ENCODE measurements at regions not wholly inside any gene's neighbourhood (a gene's known extent, or its start where the extent isn't known, plus 50 kb on each side); places are given as distances from the start of the nearest gene placed in this dataset.

DNA sequence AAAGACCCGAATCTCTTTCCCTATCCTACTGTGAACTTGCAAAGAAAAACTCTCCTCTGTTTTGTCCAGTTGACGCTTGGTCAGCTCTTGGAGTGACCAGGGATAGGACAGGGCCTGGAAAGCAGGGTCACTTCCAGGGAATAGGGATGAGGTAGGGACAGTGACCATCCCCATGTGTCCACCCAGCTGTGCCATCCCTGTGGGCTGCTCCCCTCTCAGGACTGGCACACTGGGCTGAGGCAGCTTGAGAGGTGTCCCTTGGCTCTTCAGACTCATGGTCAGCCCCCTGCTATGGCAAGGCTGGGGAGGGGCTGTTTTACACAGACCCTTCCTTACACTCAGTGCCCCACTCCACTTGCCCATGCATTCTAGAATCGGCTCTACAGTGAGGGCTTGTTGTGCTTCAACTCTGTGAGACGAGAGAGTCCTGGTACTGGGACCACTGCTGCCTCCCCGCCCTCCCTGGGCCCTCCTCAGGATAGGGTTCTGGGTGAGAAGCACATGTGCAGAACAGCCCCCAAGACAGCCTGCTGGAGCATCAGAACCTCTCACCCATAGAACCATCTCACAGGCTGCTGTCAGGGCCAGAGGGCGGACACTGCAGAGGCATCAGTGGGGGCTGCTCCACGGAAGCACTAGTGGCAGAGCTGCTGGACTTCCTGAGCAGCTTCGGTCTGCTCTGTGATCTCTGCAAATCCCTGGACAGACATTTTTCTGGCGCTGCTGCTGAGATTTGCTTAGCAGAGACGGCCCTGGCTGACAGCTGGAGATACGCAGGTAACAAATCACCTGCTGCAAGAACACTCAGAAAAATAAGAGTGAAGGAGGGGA is 202.8 kb upstream of the CXCL12 start:
- no peaks in the 10 kb centered on the region for H3K36me3 Mint-ChIP-seq
- H3K9me3 Mint-ChIP-seq: no peaks in the 10 kb centered on the region
- DNase-seq: no peak
- H3K4me3 Mint-ChIP-seq: no peak overlapping the region
- H3K4me1 Mint-ChIP-seq: no peaks in the 10 kb centered on the region
- no peaks in the 10 kb centered on the region for H3K27me3 Mint-ChIP-seq
- CTCF ChIA-PET: interaction anchor here (0.7 kb wide), 1 partner anchor 78 kb away, joined by 3 read pairs; no protein-coding TSS in a partner anchor
- no peak overlapping the region for H3K27ac Mint-ChIP-seq

DNA sequence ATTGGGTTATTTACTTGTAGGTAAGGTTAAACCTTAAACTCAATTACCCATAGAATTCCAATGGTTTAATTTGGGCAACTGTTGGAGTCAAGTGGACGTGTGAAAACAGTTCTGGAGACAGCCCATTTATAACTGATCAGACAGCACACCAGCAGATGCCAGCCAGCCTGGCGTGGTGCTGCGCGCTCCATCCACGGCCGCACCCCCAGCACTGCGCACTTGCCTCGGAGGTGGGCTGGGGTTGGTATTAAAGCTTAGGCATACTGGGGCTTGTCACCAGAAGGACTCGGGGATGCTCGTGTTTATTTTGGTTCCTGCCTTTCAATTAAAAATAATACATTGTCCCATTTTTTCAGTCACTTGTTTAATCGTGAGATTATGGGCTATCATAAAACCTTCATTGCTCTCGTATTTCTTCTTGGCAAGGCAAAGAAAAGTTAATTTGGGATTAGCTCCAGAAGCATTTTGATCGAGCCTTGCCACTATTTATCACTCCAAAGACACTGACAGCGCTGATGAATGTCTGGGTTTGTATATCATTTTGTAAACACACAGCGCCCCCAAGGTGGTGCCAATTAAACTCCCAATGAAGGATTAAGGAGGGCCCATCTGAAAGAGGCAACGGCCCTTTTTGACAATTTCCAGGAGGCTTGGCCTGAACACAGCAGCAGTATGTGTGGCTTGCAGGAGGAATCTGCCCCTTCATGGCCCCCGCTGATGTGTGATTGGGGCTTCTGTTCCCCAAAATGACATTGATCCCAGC is 204.5 kb upstream of the CXCL12 start:
- no peak overlapping the region for H3K4me3 Mint-ChIP-seq
- no peaks in the 10 kb centered on the region for H3K36me3 Mint-ChIP-seq
- no peaks in the 10 kb centered on the region for H3K4me1 Mint-ChIP-seq
- CTCF ChIA-PET: no interaction called here
- H3K9me3 Mint-ChIP-seq: no peaks in the 10 kb centered on the region
- no peak overlapping the region for H3K27ac Mint-ChIP-seq
- no peaks in the 10 kb centered on the region for H3K27me3 Mint-ChIP-seq
- no peak for DNase-seq

DNA sequence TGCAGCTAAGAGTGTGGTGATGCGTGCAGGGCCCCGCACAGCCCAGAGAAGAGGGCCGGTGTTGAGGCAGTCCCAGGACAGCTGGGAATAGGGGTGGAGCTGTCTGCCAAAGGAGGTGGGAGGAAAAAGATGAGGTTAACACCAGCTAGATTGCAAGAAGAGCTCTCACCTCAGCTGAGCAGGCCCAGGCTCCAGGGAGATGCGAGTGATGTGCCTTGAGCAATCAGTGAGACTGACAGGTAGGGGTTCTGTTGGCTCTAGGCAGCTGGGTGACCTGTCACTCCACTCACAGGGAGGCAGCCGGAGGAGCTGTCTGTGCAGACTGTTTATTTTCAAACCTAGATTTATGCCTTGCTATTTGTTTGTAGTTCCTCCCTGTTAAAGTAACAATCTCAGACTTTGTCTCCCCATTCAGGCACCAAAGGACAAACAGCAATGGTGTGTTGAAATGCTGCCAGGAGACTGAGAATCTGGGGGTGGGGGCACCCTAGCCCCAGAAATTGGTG is 205.1 kb upstream of the CXCL12 start:
- CTCF ChIA-PET: no interaction called here
- no peak overlapping the region for H3K4me3 Mint-ChIP-seq
- H3K27me3 Mint-ChIP-seq: no peaks in the 10 kb centered on the region
- no peak overlapping the region for H3K27ac Mint-ChIP-seq
- H3K36me3 Mint-ChIP-seq: no peaks in the 10 kb centered on the region
- H3K9me3 Mint-ChIP-seq: no peaks in the 10 kb centered on the region
- H3K4me1 Mint-ChIP-seq: no peaks in the 10 kb centered on the region
- no peak for DNase-seq

DNA sequence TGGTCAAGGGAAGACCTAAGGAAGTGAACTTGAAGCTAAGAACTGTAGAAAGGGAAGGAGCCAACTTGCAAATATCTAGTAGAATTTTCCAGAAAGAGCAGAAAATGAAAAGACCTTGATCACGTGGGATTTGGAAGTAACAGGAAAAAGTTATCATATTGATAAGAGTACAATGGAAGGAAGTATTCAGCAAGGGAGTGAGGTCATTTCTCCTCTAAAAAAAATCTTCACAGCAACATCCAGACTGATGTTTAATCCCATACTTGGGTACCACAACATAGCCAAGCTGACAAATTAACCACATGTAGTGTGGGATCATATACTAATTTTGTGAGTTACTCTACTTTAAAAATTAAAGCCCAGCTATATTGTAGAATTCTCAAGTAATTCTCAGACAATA is 207.0 kb upstream of the CXCL12 start:
- H3K27ac Mint-ChIP-seq: no peak overlapping the region
- CTCF ChIA-PET: no interaction called here
- DNase-seq: no peak
- no peaks in the 10 kb centered on the region for H3K36me3 Mint-ChIP-seq
- H3K4me3 Mint-ChIP-seq: no peak overlapping the region
- no peaks in the 10 kb centered on the region for H3K9me3 Mint-ChIP-seq
- H3K27me3 Mint-ChIP-seq: no peaks in the 10 kb centered on the region
- H3K4me1 Mint-ChIP-seq: no peaks in the 10 kb centered on the region

DNA sequence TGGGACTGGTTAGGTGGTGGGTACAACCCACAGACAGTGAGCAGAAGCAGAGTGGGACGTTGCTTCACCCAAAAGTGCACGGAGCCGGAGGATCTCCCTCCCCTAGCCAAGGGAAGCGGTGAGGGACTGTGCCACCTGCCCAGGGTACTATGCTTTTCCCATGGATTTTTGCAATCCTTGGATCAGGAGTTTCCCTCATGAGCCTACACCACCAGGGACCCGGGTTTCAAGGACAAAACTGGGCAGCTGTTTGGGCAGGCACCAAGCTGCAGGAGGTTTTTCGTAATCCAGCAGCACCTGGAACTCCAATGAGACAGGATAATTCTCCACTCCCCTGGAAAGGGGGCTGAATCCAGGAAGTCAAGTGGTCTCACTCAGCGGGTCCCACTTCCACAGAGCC is 209.1 kb upstream of the CXCL12 start:
- H3K9me3 Mint-ChIP-seq: no peaks in the 10 kb centered on the region
- H3K27me3 Mint-ChIP-seq: no peaks in the 10 kb centered on the region
- no peak overlapping the region for H3K27ac Mint-ChIP-seq
- CTCF ChIA-PET: no interaction called here
- H3K4me1 Mint-ChIP-seq: no peaks in the 10 kb centered on the region
- DNase-seq: no peak
- H3K36me3 Mint-ChIP-seq: no peaks in the 10 kb centered on the region
- no peak overlapping the region for H3K4me3 Mint-ChIP-seq

DNA sequence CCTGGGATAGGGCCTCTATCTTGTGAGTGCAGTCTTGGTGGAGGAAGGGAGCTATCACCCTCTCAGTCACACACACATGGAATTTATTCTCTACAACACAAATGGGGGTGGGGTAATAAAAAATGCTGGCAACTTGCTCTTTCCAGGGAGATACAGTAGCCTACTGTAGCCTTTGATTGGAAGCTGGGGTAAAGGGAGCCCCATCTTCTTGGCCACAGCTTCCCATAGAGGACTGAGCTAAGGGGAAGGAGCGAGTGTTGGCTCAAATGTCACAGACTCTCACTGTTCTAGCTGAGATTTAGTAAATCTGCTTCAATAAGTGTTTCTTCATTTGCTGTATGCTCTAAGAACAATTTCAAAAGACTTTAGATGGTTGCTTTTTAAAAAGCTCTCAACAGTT is 222.2 kb upstream of the CXCL12 start:
- no peaks in the 10 kb centered on the region for H3K9me3 Mint-ChIP-seq
- H3K36me3 Mint-ChIP-seq: no peaks in the 10 kb centered on the region
- H3K27me3 Mint-ChIP-seq: no peaks in the 10 kb centered on the region
- DNase-seq: no peak
- CTCF ChIA-PET: no interaction called here
- H3K27ac Mint-ChIP-seq: no peak overlapping the region
- no peaks in the 10 kb centered on the region for H3K4me1 Mint-ChIP-seq
- no peak overlapping the region for H3K4me3 Mint-ChIP-seq

DNA sequence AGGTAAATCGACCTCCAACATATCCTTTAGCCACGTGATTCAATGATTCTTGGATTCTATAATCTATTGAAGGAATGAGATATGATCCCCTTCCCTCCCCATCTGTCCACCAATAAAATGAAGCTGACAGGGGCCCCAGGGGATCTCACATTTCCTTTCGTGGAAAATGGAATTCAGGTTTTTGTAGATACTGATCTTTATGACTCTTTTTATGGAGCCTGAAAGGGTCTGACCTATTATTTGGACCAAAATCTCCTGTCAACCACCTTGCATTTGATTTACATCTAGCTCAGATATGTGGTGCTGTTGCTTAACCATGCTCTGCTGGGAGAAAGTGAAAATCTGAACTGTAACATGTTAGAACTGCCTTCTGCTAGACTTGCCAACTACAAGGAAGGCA is 234.0 kb upstream of the CXCL12 start:
- Mint-ChIP-seq H3K36me3 (no peaks in the 10 kb centered on the region), H3K27ac (no peak overlapping the region), H3K9me3 (no peaks in the 10 kb centered on the region), H3K27me3 (no peaks in the 10 kb centered on the region), H3K4me3 (no peak overlapping the region), H3K4me1 (no peaks in the 10 kb centered on the region)
- no peak for DNase-seq
- CTCF ChIA-PET: no interaction called here

DNA sequence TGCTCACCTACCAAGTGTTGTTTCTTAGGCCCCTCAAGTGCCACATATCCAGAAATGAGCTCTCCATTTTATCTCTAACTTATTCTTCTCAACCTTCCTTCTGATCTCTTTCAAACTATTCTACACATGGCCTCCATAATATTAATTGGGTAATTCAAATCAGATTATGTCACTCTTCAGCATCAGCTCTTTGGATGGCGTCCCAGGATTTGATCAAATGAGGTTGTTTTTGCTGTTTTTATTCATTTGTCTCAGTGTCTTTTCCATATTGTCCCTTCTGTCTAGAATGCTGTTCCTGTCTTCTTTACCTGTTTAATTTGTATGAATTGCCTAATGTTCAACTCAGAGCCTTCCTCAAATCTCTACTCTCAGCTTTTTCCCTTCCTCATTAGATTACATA is 234.6 kb upstream of the CXCL12 start:
- Mint-ChIP-seq H3K27ac (no peak overlapping the region), H3K4me3 (no peak overlapping the region), H3K36me3 (no peaks in the 10 kb centered on the region), H3K4me1 (no peaks in the 10 kb centered on the region), H3K9me3 (no peaks in the 10 kb centered on the region), H3K27me3 (no peaks in the 10 kb centered on the region)
- CTCF ChIA-PET: no interaction called here
- DNase-seq: no peak

DNA sequence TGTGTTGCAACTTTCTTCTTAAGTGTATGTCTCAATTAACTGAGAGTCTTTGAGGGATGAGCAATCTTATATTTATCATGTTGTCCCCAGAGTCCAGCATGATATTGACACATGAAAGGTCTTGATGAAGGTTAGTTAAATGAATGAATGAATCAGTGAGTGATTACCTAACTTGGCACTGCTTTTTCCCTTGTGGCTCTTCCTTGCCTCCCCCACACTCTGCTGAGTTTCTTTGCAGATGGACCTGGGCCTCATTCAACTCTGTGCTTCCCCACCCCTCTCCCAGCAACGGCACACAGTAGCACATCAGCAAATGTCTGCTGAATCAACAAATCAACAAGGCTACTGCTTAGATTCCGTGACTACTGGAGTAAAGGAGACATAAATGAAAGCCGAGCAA is 235.1 kb upstream of the CXCL12 start:
- Mint-ChIP-seq H3K27ac (no peak overlapping the region), H3K27me3 (no peaks in the 10 kb centered on the region), H3K9me3 (no peaks in the 10 kb centered on the region), H3K36me3 (no peaks in the 10 kb centered on the region), H3K4me1 (no peaks in the 10 kb centered on the region), H3K4me3 (no peak overlapping the region)
- no peak for DNase-seq
- CTCF ChIA-PET: no interaction called here

DNA sequence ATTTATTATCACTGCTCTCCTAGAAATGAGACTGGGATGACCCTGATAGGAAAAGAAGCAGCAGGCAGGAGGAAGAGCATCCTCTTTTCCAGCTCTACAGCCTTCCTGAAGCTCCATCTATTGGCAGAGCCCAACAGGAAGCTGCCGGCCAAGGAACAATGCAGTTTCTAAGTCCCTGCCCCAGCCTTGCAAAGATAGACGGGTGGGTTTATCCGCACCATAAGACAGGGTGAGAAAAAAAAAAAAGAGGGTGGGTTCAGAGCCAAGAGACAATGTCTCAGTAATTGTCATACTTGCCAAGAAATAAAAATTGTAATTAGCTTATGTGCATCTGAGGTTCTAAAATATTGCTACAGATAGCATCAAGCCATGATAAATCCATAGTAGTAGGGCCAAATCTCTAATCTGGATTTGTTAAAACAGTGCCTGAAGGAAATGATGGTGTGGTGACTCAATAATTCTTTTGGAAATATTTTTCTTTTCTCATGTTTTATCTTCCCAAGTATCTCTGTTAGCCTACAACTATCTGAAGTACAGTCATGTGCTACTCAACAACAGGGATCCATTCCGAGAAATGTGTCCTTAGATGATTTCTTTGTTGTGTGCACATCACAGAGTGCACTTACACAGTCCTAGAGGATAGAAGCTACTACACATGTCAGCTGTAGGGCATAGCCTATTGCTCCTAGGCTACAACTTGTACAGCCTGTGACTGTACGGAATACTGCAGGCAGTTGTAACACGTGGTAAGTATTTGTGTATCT is 242.9 kb upstream of the CXCL12 start:
- H3K27me3 Mint-ChIP-seq: no peaks in the 10 kb centered on the region
- H3K4me1 Mint-ChIP-seq: no peaks in the 10 kb centered on the region
- no peaks in the 10 kb centered on the region for H3K36me3 Mint-ChIP-seq
- DNase-seq: no peak
- CTCF ChIA-PET: no interaction called here
- no peaks in the 10 kb centered on the region for H3K9me3 Mint-ChIP-seq
- H3K27ac Mint-ChIP-seq: no peak overlapping the region
- no peak overlapping the region for H3K4me3 Mint-ChIP-seq

DNA sequence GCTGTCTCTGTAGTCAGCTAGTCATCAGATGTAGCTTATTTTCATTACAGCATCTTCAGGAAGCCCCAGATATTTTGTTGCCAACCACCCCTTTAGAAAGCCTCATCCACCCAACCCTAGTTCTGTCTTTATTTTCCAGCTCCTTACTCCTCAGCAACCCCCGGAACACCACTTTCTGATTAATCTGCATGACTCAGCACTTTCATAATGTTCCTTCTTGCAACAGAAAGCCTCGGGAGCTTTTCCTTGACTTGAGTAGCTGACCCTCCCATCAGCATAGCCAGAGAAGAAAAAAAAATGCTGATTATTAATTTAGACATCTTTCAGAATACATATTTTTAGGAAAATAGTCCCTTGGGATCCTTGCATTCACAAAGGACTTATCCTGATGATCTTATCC is 244.0 kb upstream of the CXCL12 start:
- no peaks in the 10 kb centered on the region for H3K4me1 Mint-ChIP-seq
- CTCF ChIA-PET: no interaction called here
- no peaks in the 10 kb centered on the region for H3K36me3 Mint-ChIP-seq
- H3K27me3 Mint-ChIP-seq: no peaks in the 10 kb centered on the region
- H3K27ac Mint-ChIP-seq: no peak overlapping the region
- no peak overlapping the region for H3K4me3 Mint-ChIP-seq
- DNase-seq: no peak
- no peaks in the 10 kb centered on the region for H3K9me3 Mint-ChIP-seq

DNA sequence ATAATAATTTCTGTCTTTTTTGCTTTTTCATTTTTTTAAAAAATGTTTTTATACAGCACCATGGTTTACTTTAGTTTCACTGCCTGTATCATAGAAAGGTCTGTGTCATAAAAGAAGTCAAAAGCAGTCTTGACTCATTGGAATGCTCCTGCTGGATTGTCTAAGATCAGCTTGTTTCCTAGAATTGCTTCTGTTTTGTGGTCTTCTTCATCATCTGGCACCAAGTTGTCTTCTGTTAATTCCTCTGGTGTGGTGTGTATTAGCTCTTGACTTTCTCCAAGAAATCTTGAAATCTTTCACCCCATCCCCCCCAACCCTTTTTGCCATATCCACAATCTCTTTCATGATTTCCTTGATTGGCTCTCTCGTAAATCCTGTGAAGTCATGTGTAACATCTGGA is 250.3 kb upstream of the CXCL12 start:
- CTCF ChIA-PET: no interaction called here
- Mint-ChIP-seq H3K36me3 (no peaks in the 10 kb centered on the region), H3K27ac (no peak overlapping the region)

DNA sequence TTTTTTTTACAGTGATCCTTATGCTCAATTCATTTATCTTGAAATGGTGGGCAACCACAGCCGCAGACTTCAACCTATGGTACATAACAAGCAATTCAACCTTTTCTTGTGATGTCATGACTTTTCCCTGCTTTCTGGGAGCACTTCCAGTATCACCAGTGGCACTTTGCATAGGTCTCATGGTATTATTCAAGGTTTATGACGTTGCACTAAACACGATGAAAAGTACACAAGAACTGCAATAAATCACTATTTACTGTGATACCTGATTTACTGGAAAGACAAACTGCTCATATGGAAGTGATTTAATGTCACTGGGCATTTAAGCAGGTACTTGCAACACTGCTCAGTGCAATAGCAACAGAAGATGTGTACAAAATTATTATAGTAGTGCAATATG is 251.7 kb upstream of the CXCL12 start:
- H3K36me3 Mint-ChIP-seq: no peaks in the 10 kb centered on the region
- H3K9me3 Mint-ChIP-seq: no peaks in the 10 kb centered on the region
- DNase-seq: no peak
- no peaks in the 10 kb centered on the region for H3K27me3 Mint-ChIP-seq
- no peaks in the 10 kb centered on the region for H3K4me1 Mint-ChIP-seq
- H3K4me3 Mint-ChIP-seq: no peak overlapping the region
- CTCF ChIA-PET: no interaction called here
- H3K27ac Mint-ChIP-seq: no peak overlapping the region

More for the DNA sequence above, 250.3 kb upstream of the CXCL12 start:
- no peaks in the 10 kb centered on the region for H3K4me1 Mint-ChIP-seq
- H3K4me3 Mint-ChIP-seq: no peak overlapping the region
- H3K27me3 Mint-ChIP-seq: no peaks in the 10 kb centered on the region
- no peaks in the 10 kb centered on the region for H3K9me3 Mint-ChIP-seq
- DNase-seq: no peak

DNA sequence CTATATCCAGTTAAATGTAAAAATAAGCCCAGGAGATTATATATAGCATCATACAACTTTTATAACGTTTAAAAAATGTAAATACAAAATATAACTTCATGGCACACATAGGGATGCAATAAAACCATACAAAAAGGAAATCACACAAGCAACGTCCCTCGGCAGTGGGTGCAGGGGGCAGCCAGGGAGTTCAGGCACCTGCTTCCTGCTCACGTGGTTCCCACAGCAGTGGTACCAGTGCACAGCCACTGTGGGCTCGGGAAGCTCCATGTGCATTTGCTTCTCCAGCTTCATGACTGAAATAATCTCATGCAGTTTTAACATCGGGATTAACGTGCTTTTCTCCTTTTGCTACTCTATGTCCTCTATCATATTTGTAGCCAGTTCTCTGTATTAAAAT is 255.5 kb upstream of the CXCL12 start:
- Mint-ChIP-seq H3K4me1 (no peaks in the 10 kb centered on the region), H3K27me3 (no peaks in the 10 kb centered on the region), H3K4me3 (no peak overlapping the region), H3K9me3 (no peaks in the 10 kb centered on the region), H3K36me3 (no peaks in the 10 kb centered on the region), H3K27ac (no peak overlapping the region)
- CTCF ChIA-PET: no interaction called here
- DNase-seq: no peak
